Heart left ventricle (tissue), 16 donors: ENCODE measurements at regions not wholly inside any gene's neighbourhood (a gene's known extent, or its start where the extent isn't known, plus 50 kb on each side); places are given as distances from the start of the nearest gene placed in this dataset.
A peak's percentile ranks its signal among the peaks of the same experiment; 100 is the strongest.

Source experiments
- ATAC-seq, 4 donors: fragments of 200-7000 bp; cut with Tn5 transposase; one replicate each; pipeline ENCODE4 v1.9.1; 2020 to 2022; ENCODE audit warnings: moderate library complexity in 4 of 4, mild to moderate bottlenecking in 3 of 4, moderate number of reproducible peaks in 1 of 4
- DNase-seq, 5 donors: peaks; one replicate each; pipeline ENCODE4 v3.0.0-alpha.2; 2020
- H3K27ac ChIP-seq, 12 donors: fragments of 200-600 bp; sonication (generic) in 4 of 12; one replicate each; pipeline versions ENCODE4 v1.5.0 to v1.8.0; 2016 to 2022; ENCODE audit warnings: mild to moderate bottlenecking in 2 of 12
- H3K27me3 ChIP-seq, 9 donors: fragments of 200-600 bp; sonication (generic) in 2 of 9; one replicate each; pipeline versions ENCODE4 v1.5.1 to v1.8.0; 2016 to 2022; ENCODE audit warnings: mild to moderate bottlenecking in 3 of 9
- H3K36me3 ChIP-seq, 9 donors: fragments of 200-600 bp; sonication (generic) in 2 of 9; one replicate each; pipeline versions ENCODE4 v1.5.0 to v1.8.0; 2018 to 2022; ENCODE audit warnings: mild to moderate bottlenecking in 2 of 9
- H3K4me1 ChIP-seq, 12 donors: fragments of 200-600 bp; sonication (generic) in 4 of 12; one replicate each; pipeline versions ENCODE4 v1.5.0 to v1.8.0; 2016 to 2022; ENCODE audit warnings: mild to moderate bottlenecking in 3 of 12
- H3K4me3 ChIP-seq, 12 donors: fragments of 200-600 bp; sonication (generic) in 4 of 12; one replicate each; pipeline versions ENCODE4 v1.5.0 to v1.8.0; 2017 to 2022; ENCODE audit warnings: mild to moderate bottlenecking in 9 of 12, moderate library complexity in 4 of 12
- H3K9me3 ChIP-seq, 12 donors: fragments of 200-600 bp; sonication (generic) in 4 of 12; one replicate each; pipeline versions ENCODE4 v1.5.0 to v1.8.0; 2016 to 2022; ENCODE audit warnings: mild to moderate bottlenecking in 1 of 12
- POLR2A ChIP-seq, 2 donors: fragments of 450-650 bp; IDR thresholded peaks; one replicate each; pipeline ENCODE4 v1.6.1; 2017; ENCODE audit warnings: antibody characterized with exemption in 2 of 2, mild to moderate bottlenecking in 2 of 2, moderate library complexity in 2 of 2
- WGBS, 4 donors: extraction: QIAGEN DNeasy Blood & Tissue Kit in 2 of 4; methylation state at CpG; one replicate each; pipeline versions ENCODE4 v1.1.5 to v1.1.7; 2013 to 2018; 5-methylcytosine and 5-hydroxymethylcytosine counted together
- intact Hi-C, 10 donors: fragments of 100-400 bp; cut with DNase I; formaldehyde crosslinking; loops; one replicate each; pipeline versions ENCODE4 v1.11.1 to v1.14.2; 2022
- TF ChIP-seq, protein P1 (sequence below), 12 donors: fragments of 200-600 bp; sonication (generic) in 4 of 12; IDR thresholded peaks; one replicate each; pipeline versions ENCODE4 v1.5.0 to v1.8.0; 2018 to 2022; ENCODE audit warnings: antibody characterized with exemption in 12 of 12, mild to moderate bottlenecking in 5 of 12
- donor health status: ischemic (EF 13 %, LVEDD 7.1; RV severe dilation, severe dysfunction).
- donor health status: healthy with polysubstance abuse.
- donor health status: DM: no; HTN: yes; CAD: no.
- donor health status: DM: no; HTN: no; CAD: no.
- donor health status: ischemic (EF 25% LVEDD 6.9; RV normal size, moderate dysfunction).
- donor health status: ischemic (EF 25% LVEDD 5.7; RV mildly dilated, moderate dysfunction).
- donor health status: healthy.
- donor health status: DM: yes; HTN: yes; CAD: no.
- donor health status: ischemic (EF 35%, LVEDD 5.7; RV mildly dilated, moderate dysfunction).
- donor health status: nonischemic (EF 11% LVEDD 7.7; RV severe dilation, severe dysfunction).
- donor health status: DM: yes; HTN: yes; CAD: no.
- donor health status: PGD.
- donor health status: ischemic (EF 29% LVEDD 5.4; RV normal size, mild dysfunction).
- donor health status: nonischemic (EF 23%, LVEDD 6.1; RV moderate dilation, normal function).

DNA sequence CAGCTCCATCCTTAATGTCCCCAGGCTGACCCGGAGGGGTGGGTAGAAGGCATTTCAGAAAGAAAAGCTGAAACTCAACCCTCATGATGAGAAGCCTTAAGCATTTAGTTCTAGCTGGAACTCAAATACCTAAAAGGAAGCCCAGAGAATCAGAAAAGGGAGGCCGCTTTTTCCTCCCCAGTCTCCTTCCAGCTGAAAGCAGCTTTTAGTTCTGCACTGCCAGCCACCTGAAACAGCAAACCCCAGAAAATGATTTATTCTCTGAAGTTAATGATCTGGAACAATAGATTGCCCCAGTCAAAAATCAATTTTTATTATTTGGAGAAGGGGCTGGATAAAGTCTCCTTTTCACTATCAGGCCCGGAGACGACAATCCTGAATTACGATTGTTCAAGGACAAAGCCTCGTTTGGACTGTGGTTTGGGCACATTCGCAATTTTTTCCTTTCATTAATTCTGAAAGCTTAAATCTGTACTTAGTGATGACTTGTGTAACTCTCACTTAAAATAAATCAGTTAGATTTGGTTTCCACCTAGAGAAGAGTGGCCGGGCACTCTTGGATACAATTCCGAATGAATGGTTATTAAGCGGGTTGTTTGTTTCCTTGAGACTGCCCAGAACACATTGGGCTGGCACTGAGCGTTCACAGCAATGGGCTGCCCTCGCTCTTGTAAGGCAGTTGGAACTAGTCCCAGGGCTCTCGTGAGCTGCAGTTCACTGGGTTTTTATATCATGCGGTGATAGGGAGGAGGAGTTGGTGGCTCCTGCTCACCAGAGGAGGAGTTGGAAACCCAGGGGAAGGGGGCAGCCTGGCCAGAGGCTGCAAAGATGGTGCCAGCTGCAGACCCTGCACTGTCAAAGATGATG, 262.2 kb downstream of the CCSER2 start:
- ATAC-seq: peak; percentile 79 to 86 (median 82)
- Histone ChIP-seq H3K4me1 (no peaks in the 10 kb centered on the region), H3K4me3 (no peak overlapping the region), H3K9me3 (no peaks in the 10 kb centered on the region), H3K27ac (peak overlapping the region in 1 of 12 donors; percentile 54), H3K27me3 (peaks cover 0 to 2% (median 0%) of the 10 kb centered on the region in 9 donors), H3K36me3 (no peaks in the 10 kb centered on the region)
- TF ChIP-seq, protein P1, sequence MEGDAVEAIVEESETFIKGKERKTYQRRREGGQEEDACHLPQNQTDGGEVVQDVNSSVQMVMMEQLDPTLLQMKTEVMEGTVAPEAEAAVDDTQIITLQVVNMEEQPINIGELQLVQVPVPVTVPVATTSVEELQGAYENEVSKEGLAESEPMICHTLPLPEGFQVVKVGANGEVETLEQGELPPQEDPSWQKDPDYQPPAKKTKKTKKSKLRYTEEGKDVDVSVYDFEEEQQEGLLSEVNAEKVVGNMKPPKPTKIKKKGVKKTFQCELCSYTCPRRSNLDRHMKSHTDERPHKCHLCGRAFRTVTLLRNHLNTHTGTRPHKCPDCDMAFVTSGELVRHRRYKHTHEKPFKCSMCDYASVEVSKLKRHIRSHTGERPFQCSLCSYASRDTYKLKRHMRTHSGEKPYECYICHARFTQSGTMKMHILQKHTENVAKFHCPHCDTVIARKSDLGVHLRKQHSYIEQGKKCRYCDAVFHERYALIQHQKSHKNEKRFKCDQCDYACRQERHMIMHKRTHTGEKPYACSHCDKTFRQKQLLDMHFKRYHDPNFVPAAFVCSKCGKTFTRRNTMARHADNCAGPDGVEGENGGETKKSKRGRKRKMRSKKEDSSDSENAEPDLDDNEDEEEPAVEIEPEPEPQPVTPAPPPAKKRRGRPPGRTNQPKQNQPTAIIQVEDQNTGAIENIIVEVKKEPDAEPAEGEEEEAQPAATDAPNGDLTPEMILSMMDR (IDR thresholded peaks at IDR 0.05): no peak
- no peak for TF ChIP-seq POLR2A (IDR thresholded peaks at IDR 0.05)
- WGBS, 4 donors: 52 to 62% (median 58%) methylated on average over 14 of the region's 14 CpGs
- intact Hi-C loops: no loop called here
- DNase-seq: peak in 2 of 5 donors; percentile 53 to 69

GRCh38 chr10:84593506-84593905, 265.1 kb downstream of the CCSER2 start:
- ATAC-seq: no peak
- WGBS, 4 donors: 69 to 75% (median 72%) methylated on average over 7 of the region's 7 CpGs
- H3K36me3 ChIP-seq: no peaks in the 10 kb centered on the region
- H3K9me3 ChIP-seq: no peaks in the 10 kb centered on the region
- no peak for DNase-seq
- TF ChIP-seq, protein P1 (IDR thresholded peaks at IDR 0.05): no peak
- TF ChIP-seq POLR2A (IDR thresholded peaks at IDR 0.05): no peak
- no peaks in the 10 kb centered on the region for H3K4me1 ChIP-seq
- intact Hi-C loops: no loop called here
- no peak overlapping the region for H3K4me3 ChIP-seq
- no peak overlapping the region for H3K27ac ChIP-seq
- H3K27me3 ChIP-seq: peaks cover 0 to 2% (median 0%) of the 10 kb centered on the region in 9 donors

- WGBS, 4 donors: 86 to 95% (median 89%) methylated on average over 4 of the region's 4 CpGs
- intact Hi-C loops: no loop called here
- Histone ChIP-seq H3K9me3 (no peaks in the 10 kb centered on the region), H3K27me3 (peaks cover 0 to 5% (median 0%) of the 10 kb centered on the region in 9 donors), H3K4me1 (no peaks in the 10 kb centered on the region), H3K27ac (no peak overlapping the region), H3K36me3 (no peaks in the 10 kb centered on the region), H3K4me3 (no peak overlapping the region)
- ATAC-seq (no peak), DNase-seq (no peak)
- TF ChIP-seq, protein P1 (IDR thresholded peaks at IDR 0.05): no peak
- no peak for TF ChIP-seq POLR2A (IDR thresholded peaks at IDR 0.05)
Observed at GRCh38 chr10:84596585-84596984, 268.2 kb downstream of the CCSER2 start.

DNA sequence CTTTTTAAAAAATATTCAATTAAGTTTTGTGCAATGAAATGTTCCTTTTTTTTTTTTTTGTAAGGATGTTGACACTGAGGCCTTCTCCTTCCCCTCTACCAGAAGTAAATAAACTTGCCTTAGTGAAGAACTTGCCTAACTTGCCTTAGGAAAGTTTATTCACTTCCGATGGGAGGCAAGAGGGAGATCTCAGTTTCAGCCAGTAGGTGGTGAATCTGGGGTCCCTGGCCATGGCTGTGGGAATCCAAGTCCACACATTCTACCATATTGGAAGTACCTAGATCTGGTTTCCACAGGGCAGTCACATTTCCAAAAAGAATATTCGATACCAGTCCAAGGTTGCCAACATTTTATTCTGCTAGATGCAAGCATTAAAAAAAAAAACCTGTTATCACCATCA, 270.9 kb downstream of the CCSER2 start:
- DNase-seq (no peak), ATAC-seq (no peak)
- WGBS, 4 donors: 75 to 84% (median 79%) methylated on average over 2 of the region's 2 CpGs

More for the DNA sequence above, 270.9 kb downstream of the CCSER2 start:
- Histone ChIP-seq H3K4me1 (no peaks in the 10 kb centered on the region), H3K27ac (no peak overlapping the region), H3K27me3 (peaks cover 0 to 6% (median 2%) of the 10 kb centered on the region in 9 donors), H3K4me3 (no peak overlapping the region), H3K9me3 (no peaks in the 10 kb centered on the region), H3K36me3 (no peaks in the 10 kb centered on the region)
- intact Hi-C loops: no loop called here
- no peak for TF ChIP-seq POLR2A (IDR thresholded peaks at IDR 0.05)
